GM12892 (cell line): ENCODE measurements at regions not wholly inside any gene's neighbourhood (a gene's known extent, or its start where the extent isn't known, plus 50 kb on each side); places are given as distances from the start of the nearest gene placed in this dataset.
A peak's percentile ranks its signal among the peaks of the same experiment; 100 is the strongest.

Experiments used
- DNase-seq: peaks from one replicate; pipeline ENCODE4 v3.0.0; 2011; ENCODE audit not compliant: insufficient read length
- FAIRE-seq: peaks from 2 replicates; lab custom pipeline; 2011; peaks lifted over from hg19 to GRCh38; lab: Jason Lieb, UNC
- POLR2A ChIP-seq: IDR thresholded peaks from 2 replicates; pipeline ENCODE4 v1.6.1; 2011; ENCODE audit warnings: low read depth, low read length, control low read depth
- POLR2AphosphoS5 ChIP-seq: IDR thresholded peaks from 2 replicates; pipeline ENCODE4 v1.6.1; 2011; ENCODE audit warnings: low read depth, low read length, control low read depth
- TAF1 ChIP-seq: IDR thresholded peaks from 2 replicates; pipeline ENCODE4 v1.6.1; 2011; ENCODE audit warnings: low read depth, mild to moderate bottlenecking, control low read depth, low read length, borderline replicate concordance

GRCh38 chr5:159764283-159765134 lies 151.8 kb upstream of the ADRA1B start:
- TF ChIP-seq POLR2A (no peak), POLR2AphosphoS5 (no peak), TAF1 (no peak)
- FAIRE-seq: no peak
- no peak for DNase-seq

GRCh38 chr5:159765135-159765433 lies 151.2 kb upstream of the ADRA1B start:
- FAIRE-seq (no peak), DNase-seq (no peak)
- TF ChIP-seq POLR2AphosphoS5 (no peak), POLR2A (no peak), TAF1 (no peak)

GRCh38 chr5:159765760-159766517 lies 150.3 kb upstream of the ADRA1B start:
- no peak for DNase-seq
- TF ChIP-seq TAF1 (no peak), POLR2A (no peak), POLR2AphosphoS5 (no peak)
- no peak for FAIRE-seq

GRCh38 chr5:159768243-159768642 lies 148.0 kb upstream of the ADRA1B start:
- FAIRE-seq: no peak
- no peak for DNase-seq
- TF ChIP-seq POLR2AphosphoS5: no peak
- TF ChIP-seq TAF1: no peak
- no peak for TF ChIP-seq POLR2A

GRCh38 chr5:159772698-159773061 lies 143.6 kb upstream of the ADRA1B start:
- DNase-seq (no peak), FAIRE-seq (no peak)
- TF ChIP-seq TAF1 (no peak), POLR2AphosphoS5 (no peak), POLR2A (no peak)

- TF ChIP-seq POLR2A (no peak), TAF1 (no peak), POLR2AphosphoS5 (no peak)
- peak; percentile 47 for DNase-seq
- no peak for FAIRE-seq
These were observed 143.0 kb upstream of the ADRA1B start for GRCh38 chr5:159773062-159773924.

- DNase-seq: no peak
- no peak for FAIRE-seq
These were observed 141.7 kb upstream of the ADRA1B start for GRCh38 chr5:159774476-159775031.

GRCh38 chr5:159775890-159776289 lies 140.4 kb upstream of the ADRA1B start:
- TF ChIP-seq TAF1 (no peak), POLR2AphosphoS5 (no peak), POLR2A (no peak)
- DNase-seq: no peak
- no peak for FAIRE-seq

More at GRCh38 chr5:159774476-159775031, 141.7 kb upstream of the ADRA1B start:
- TF ChIP-seq TAF1: no peak
- TF ChIP-seq POLR2A: no peak
- no peak for TF ChIP-seq POLR2AphosphoS5

- no peak for FAIRE-seq
- DNase-seq: no peak
- TF ChIP-seq POLR2AphosphoS5 (no peak), TAF1 (no peak), POLR2A (no peak)
These were observed 139.1 kb upstream of the ADRA1B start for GRCh38 chr5:159777049-159777660.

- DNase-seq (no peak), FAIRE-seq (no peak)
- TF ChIP-seq TAF1: no peak
These were observed 136.8 kb upstream of the ADRA1B start for GRCh38 chr5:159779481-159779880.

GRCh38 chr5:159780246-159780645 lies 136.0 kb upstream of the ADRA1B start:
- no peak for DNase-seq
- no peak for FAIRE-seq
- TF ChIP-seq TAF1 (no peak), POLR2AphosphoS5 (no peak), POLR2A (no peak)
